EH (cell line): ENCODE measurements at regions not wholly inside any gene's neighbourhood (a gene's known extent, or its start where the extent isn't known, plus 50 kb on each side); places are given as distances from the start of the nearest gene placed in this dataset.

ENCODE experiments used
- DNase-seq: peaks from one replicate; pipeline ENCODE4 v3.0.0-alpha.2; 2015; ENCODE audit warnings: low read depth

DNA sequence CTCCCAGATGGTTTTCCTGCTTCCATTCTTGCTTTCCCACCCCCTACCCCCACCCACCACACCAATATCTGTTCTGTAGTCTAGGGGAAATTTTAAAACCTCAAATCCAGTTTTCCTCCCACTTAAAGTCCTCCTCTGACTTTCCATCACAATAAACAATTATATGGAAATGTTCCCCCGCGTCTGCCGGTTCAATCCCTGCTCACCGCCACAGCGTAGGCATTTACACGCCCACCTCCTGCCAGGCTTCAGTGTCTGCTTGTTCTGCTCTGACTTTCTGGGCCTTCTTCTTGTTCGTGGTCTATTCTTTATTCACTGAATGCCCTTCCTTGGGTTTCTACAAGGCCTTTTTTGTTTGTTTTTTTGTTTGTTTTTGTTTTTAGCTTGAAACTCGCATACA, 633.0 kb upstream of the MKI67 start:
- DNase-seq = no peak

GRCh38 chr10:128763588-128763987, 637.4 kb upstream of the MKI67 start:
- DNase-seq = no peak

GRCh38 chr10:128764190-128764589, 638.0 kb upstream of the MKI67 start:
- no peak for DNase-seq

- no peak for DNase-seq
Measured at GRCh38 chr10:128766915-128767314, 640.7 kb upstream of the MKI67 start.

DNA sequence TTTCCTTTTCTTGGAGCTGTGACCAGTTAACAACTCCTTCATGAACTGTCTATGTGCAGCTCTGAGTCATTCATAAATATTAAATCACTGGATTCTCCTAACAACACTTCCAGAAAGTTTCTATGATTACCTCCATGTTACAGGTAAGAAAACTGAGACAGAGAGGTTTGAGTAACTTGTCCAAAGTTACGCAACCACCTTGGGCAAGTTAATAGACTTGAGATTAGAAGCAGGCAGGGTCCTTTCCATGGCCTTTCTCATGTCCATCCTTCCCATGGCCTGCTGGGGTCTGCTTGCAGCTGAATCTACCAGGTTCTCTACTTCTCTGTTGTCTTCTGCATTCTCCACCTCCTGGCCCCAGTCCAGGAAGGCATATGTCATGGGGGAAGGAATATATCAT, 648.8 kb upstream of the MKI67 start:
- no peak for DNase-seq

- no peak for DNase-seq
Measured at GRCh38 chr10:128775743-128776142, 649.5 kb upstream of the MKI67 start.

DNA sequence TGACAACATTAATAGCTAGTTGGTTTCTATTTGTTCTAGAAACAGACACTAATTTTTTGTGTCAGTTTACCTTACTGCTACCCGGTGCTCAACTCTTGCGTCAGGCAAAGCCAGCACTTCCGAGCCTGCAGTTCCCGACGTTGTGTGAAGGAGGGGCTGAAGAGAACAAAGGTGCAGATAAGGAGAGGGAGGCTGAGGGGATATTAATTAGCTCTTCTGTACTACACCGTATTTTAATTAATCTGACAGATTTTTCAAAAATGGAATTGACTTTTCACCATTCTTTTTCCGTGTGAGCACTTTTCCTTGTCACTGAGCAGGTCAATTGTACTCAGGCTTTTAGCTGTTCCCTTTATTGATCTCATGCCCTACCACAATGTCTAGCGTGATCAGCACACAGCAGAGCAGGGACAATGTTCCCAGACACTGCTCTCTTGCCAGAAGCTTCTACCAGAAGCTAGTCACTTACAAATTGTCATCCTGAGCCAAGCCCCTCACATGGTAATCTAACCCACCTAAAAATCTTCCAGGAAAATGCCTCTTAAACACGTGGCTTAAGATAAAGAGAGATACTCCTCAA, 650.5 kb upstream of the MKI67 start:
- DNase-seq = no peak

DNA sequence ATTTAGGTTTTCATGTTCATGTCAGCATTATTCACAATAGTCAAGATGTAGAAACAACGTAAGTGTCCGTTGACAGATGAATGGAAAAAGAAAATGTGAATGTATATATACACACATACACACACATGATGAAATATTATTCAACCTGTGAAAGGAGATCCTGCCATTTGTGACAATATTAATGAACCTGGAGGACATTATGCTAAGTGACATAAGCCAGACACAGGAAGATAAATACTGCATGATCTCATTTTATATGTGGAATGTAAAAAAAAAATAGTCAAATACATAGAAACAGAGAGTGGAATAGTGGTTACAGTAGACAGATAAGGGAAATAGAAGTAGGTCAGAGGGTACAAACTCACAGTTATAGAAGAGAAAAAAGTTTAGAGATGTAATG, 651.1 kb upstream of the MKI67 start:
- DNase-seq = no peak

- DNase-seq = no peak
Measured at GRCh38 chr10:128779416-128779815, 653.2 kb upstream of the MKI67 start.

DNA sequence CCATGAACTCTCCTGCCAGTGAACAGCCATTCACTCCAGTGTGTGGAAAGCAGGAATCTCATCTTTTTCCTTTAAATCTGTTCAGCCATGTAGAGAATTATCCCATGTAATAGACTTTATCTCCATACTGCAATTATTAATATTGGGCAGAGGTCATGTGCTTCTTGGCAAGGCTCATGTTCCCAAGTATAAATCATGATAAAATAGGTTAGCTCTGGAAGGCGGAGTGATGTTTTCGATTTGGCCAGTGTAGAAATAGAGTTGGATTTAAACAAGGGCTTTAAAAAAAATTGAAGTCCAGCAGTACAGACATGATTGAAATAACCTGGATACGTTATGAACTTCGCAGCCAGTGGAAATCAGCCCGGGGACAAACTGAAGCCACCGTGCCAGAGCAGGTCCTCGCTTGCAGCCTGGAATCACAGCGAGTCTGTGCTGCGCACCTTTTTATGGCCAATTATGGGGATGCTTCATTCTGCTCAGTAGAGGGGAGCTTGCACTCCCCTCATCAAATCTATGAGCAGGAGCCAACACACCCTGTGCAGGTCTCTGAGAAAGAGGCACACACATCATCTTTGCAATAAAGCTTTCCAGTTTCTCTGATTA, 654.0 kb upstream of the MKI67 start:
- DNase-seq = no peak

DNA sequence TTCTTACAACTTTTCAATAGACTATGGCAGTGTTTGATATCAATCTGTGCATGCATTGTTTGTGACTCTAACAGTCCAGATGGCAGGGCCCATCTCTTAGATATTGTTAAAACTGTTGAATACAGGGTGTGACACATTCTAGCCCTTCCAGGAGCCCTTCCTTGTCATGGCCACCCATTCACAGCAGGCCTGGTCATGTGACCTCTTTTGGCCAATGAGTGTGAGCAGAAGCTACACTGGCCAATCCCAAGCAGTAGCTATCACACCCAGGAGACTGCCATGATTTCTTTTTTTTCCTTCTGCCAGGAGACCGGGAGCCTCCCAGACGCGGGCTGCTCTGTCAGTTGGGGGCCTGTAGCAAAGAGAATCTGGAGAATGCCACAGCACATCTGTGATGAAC, 655.4 kb upstream of the MKI67 start:
- DNase-seq = no peak

DNA sequence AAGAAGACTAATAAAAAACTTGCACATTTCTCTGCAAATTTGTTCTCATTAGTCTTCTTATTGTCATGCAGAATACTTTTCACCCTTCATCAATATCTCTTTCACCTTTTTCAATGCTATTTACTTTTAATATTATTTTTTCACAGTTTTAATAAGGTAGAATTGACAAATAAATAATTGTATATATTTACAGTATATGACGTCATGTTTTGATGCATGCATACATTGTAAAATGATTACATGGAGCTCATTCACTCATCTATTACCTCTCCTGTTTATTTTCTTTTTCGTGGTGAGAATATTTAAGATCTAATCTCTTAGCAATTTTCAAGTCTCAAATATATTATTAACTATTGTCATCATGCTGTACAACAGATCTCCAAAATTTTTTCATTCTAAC, 658.2 kb upstream of the MKI67 start:
- no peak for DNase-seq

- no peak for DNase-seq
Measured at GRCh38 chr10:128792426-128793140, 666.4 kb upstream of the MKI67 start.

DNA sequence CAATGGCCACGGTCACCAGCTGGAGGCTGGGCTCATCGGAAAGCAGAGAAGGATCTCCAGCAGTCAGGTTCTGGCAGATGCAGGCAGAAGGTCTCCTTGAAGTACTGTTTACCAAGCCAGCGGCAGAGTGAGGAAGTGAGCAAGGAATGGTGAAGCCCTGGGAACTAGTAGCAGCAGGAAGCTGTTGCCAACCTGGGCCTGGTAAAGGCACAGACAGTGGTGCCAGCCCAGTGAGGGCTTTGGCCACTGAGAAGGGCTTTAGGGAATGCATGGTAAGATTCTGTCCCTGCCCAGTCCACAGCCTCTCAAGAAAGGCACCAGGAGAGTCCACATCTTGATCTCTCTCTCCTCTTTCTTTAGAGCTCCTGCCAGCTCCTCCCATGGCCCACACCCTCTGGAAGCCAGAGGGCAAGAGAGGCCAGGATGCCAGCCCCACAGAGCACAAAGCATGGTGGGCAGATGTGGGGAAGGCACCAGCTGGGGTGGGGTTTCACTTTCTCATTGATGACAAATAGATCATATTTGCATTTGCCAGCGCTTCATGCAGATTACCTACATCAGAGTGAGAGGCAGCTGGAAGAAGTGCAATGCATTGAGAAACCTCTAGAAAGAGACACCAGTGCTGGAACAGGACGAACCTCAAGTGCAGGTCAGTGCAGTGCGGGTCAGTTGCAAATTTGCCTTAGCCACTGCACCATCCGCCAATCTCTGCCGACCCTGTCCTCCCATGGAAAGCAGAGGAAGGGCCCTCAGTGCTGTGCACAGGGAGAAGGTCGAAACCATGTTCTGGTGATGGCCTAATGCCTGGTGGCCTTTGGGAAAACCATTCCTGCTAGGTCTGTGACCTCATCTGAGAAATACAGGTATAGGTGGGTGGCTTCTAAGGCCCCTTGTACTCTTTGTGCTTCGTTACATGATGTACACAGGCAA, 667.8 kb upstream of the MKI67 start:
- DNase-seq = no peak

- DNase-seq = no peak
Measured at GRCh38 chr10:128796396-128796912, 670.2 kb upstream of the MKI67 start.

- no peak for DNase-seq
Measured at GRCh38 chr10:128802062-128802461, 665.0 kb upstream of the MGMT start.

GRCh38 chr10:128803790-128804189, 663.3 kb upstream of the MGMT start:
- no peak for DNase-seq

DNA sequence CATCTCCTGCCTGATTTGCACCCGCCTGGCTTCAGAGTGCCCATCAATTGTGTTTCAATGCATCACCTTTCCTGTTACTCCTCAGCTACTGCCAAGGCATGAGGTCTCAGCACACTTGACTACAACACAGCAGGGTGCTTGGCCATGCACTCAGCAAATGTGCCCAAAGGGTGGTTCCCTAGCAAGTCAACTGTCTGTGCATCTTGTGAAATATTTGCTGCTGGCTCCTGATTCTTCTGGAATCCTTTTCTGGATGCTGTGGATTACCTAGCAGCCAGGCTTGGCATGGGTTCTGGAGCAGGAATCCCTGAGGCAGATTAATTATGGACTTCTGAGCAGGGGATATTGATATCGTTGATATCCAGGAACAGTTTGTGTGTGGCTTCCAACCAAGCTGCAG, 662.6 kb upstream of the MGMT start:
- no peak for DNase-seq

- DNase-seq = no peak
Measured at GRCh38 chr10:128808921-128809440, 658.1 kb upstream of the MGMT start.

- no peak for DNase-seq
Measured at GRCh38 chr10:128811511-128811910, 655.5 kb upstream of the MGMT start.

- DNase-seq = no peak
Measured at GRCh38 chr10:128812000-128812399, 655.0 kb upstream of the MGMT start.

GRCh38 chr10:128813574-128813973, 653.5 kb upstream of the MGMT start:
- DNase-seq = no peak
